ENCODE measurements at regions not wholly inside any gene's neighbourhood (a gene's known extent, or its start where the extent isn't known, plus 50 kb on each side); places are given as distances from the start of the nearest gene placed in this dataset.

DNA sequence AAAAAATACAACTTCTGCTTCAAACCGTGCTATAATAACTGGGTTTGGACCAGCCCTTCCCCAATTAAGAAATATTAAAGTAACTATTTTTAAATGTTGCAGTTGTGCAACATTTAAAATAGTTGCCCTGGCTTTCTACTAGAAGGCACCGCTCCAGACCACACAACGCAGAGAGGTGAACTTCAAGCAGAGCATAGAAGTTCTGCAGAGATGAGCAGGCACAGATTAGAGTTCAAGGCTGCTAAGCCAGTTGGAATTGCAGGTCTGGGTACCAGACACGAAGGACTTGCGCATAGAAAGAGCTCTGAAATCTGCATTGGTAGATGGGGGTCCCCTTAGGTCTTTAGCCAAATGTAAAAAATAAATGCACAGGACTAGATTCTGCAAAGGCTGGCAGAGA, 58.7 kb upstream of the GALNT10 start:
- TF ChIP-seq, protein P1, sequence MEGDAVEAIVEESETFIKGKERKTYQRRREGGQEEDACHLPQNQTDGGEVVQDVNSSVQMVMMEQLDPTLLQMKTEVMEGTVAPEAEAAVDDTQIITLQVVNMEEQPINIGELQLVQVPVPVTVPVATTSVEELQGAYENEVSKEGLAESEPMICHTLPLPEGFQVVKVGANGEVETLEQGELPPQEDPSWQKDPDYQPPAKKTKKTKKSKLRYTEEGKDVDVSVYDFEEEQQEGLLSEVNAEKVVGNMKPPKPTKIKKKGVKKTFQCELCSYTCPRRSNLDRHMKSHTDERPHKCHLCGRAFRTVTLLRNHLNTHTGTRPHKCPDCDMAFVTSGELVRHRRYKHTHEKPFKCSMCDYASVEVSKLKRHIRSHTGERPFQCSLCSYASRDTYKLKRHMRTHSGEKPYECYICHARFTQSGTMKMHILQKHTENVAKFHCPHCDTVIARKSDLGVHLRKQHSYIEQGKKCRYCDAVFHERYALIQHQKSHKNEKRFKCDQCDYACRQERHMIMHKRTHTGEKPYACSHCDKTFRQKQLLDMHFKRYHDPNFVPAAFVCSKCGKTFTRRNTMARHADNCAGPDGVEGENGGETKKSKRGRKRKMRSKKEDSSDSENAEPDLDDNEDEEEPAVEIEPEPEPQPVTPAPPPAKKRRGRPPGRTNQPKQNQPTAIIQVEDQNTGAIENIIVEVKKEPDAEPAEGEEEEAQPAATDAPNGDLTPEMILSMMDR (IDR thresholded peaks at IDR 0.05; ENCODE audit: extremely low read depth, missing control alignments) = no peak

DNA sequence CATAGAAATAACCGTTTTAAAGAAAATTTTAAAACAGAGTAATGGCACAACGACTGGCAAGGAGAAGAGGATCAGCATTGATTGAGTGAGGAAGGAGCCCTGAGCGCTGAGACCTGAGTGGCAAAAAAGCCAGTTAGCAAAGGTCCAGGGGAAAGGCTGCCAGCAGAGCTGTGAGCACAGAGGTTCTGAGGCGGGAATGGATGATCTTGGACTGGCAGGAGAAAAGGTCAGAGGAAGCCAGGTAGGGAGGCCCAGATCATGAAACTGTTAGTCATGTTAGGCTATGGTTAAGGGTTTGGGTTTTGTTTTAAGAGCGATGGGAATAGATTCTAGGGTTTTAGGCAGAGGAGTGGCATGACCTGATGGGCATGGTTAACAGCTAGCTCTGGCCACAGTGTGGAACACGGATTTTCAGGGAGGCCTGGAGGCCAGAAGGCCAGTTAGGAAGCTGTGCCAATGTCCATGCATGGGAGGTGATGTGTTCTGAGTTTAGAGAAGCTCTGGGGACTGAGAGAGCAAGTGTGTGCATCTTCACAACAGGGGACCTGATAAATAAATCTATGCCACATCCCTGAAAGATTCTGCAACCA, 57.7 kb upstream of the GALNT10 start:
- no peak for DNase-seq (ENCODE audit: low spot score)
- TF ChIP-seq, protein P1 (IDR thresholded peaks at IDR 0.05; ENCODE audit: extremely low read depth, missing control alignments) = no peak

More for the DNA sequence above, 58.7 kb upstream of the GALNT10 start:
- no peak for DNase-seq (ENCODE audit: low spot score)

DNA sequence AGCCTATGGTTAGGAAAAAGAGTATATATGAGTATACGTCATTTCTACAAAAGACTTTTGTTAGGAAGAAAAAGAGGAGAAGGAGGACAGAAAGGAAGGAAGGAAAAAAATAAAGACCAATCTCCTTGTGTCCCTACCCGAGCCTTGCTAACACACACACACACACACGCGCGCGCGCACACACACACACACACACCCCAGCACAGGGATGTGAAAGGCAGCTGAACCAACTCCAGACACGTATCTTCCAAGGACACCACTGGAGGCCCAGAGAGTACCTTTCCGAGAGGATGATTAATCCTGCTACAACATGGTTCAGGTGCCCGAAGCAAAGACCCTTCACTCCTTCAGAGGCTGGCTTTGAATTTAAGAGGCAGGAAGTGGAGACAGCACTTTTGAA, 56.9 kb upstream of the GALNT10 start:
- TF ChIP-seq, protein P1 (IDR thresholded peaks at IDR 0.05; ENCODE audit: extremely low read depth, missing control alignments) = no peak
- DNase-seq (ENCODE audit: low spot score) = no peak

DNA sequence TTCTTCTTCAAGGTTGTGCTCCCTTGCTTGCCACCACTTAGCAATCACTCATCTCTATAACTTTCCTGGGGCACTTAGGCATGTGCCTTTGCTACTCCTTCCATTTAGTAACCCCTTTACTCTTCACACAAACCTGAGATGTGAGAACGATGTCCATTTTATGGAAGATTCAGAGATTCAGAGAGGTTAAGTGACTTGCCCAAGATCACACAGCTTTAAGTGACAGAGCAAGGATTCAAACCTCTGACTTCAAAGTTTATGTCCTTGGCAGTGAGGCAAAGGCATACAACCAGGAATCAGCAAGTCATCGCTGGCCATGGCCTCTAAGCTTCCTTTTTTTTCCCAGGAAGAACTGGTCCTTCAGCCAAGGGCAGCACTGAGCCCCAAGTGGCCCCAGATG, 56.0 kb upstream of the GALNT10 start:
- DNase-seq (ENCODE audit: low spot score) = no peak
- TF ChIP-seq, protein P1 (IDR thresholded peaks at IDR 0.05; ENCODE audit: extremely low read depth, missing control alignments) = no peak

DNA sequence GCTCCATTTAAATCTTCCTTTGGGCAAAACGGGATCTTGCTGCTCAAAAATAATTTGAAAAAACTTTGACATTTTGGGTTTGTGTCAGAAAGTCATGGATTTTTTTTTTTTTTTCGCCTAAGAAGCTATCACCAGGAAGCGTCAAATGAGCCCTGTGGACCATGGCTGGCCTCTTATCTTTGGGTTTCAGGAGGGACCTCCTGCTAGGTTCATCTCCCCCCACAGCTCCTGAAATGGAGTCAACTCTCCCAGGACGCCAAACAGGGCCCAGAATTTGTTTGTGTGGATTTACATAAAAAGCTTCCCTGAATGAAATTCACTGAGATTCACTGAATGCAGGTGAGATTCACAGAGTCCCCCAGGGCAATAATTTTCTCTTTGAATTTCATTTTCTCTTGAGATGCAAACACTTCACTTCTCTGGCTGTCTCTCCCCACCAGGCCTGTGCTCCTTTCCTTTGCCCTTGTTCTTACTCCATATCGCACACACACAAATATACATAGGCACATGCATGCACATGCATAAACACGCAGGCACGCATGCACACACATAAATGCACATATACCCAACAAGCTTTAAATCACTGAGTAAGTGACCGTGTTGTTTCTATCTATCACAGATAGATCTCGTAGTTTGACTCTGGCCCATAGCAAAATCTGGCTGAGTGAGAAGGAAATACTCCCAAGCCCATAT, 55.3 kb upstream of the GALNT10 start:
- DNase-seq (ENCODE audit: low spot score) = no peak
- TF ChIP-seq, protein P1 (IDR thresholded peaks at IDR 0.05; ENCODE audit: extremely low read depth, missing control alignments) = no peak

DNA sequence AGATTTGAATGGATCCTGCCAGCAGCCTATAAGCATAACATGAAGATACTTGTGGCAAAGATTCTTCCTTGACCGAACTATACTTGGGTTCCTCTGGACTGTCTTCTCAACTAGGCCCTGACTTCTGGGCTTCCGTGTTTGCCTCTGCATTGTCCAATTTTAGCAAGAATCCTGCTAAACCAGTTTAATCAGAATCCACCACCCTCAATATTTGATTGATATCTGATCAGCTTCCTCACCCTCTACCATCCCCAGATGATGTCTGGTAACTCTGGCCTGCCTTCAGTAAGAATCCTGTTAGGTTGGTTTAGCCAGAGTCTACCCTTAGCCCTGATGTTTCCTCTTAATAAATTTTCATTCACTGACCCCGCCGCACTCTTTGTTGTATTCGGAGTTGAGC, 54.4 kb upstream of the GALNT10 start:
- DNase-seq (ENCODE audit: low spot score) = no peak
- TF ChIP-seq, protein P1 (IDR thresholded peaks at IDR 0.05; ENCODE audit: extremely low read depth, missing control alignments) = no peak

DNA sequence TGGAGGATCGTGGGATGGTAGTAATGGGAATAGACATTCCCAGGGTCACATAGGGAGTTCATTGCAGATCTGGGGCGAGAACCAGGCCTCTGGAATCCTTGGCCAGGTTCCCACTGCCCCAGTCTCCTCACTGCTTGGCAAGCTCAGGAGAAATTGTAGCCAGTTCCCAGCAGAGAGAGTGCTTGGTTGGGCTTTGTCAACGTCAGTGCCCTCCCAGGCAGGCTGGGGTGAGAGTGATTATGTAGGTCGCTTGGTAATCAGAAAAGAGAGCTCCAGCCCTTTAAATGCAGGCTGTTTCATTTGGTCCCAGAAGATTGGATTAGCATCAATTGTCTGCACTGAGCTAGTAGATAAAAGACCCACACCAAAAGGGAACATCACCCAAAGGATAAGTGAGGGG, 51.8 kb upstream of the GALNT10 start:
- no peak for DNase-seq (ENCODE audit: low spot score)
- TF ChIP-seq, protein P1 (IDR thresholded peaks at IDR 0.05; ENCODE audit: extremely low read depth, missing control alignments) = no peak
